HepG2 (cell line): ENCODE measurements at regions not wholly inside any gene's neighbourhood (a gene's known extent, or its start where the extent isn't known, plus 50 kb on each side); places are given as distances from the start of the nearest gene placed in this dataset.
"Not testable (repeated sequence)": the region's sequence is repeated elsewhere in the genome, so short reads cannot be mapped to it uniquely, and the experiment has no call there.

ENCODE experiments used
- ATAC-seq: fragments of 200-7000 bp; cut with Tn5 transposase; 3 replicates; pipeline ENCODE4 v1.9.1; 2020; ENCODE audit warnings: mild to moderate bottlenecking, moderate library complexity
- BruUV-seq: library from RNA; stranded (reverse); fragments of 400-500 nt; replicated peaks from 2 replicates; lab custom pipeline; 2021; lab: Mats Ljungman, UMichigan
- CTCF ChIA-PET: fragments of 300-600 bp; formaldehyde crosslinking; extraction: SDS; loops from one replicate; lab custom pipeline; 2021; ENCODE audit warnings: low total read pairs, inconsistent platforms, low intra/inter-chr PET ratio; lab: Yijun Ruan, JAX
- POLR2A ChIA-PET: fragments of 350-600 bp; sonication (Branson Sonifier 250); formaldehyde crosslinking; loops from one replicate; lab custom pipeline; 2020; ENCODE audit warnings: antibody characterized with exemption, inconsistent platforms; lab: Yijun Ruan, JAX
- DNase-seq: peaks from one replicate; pipeline ENCODE4 v3.0.0-alpha.2; 2015; ENCODE audit warnings: low spot score
- FAIRE-seq: peaks from 3 replicates; lab custom pipeline; 2011; peaks lifted over from hg19 to GRCh38; lab: Jason Lieb, UNC
- H2AFZ ChIP-seq: one replicate; pipeline ENCODE4 v1.6.1; 2011; ENCODE audit warnings: low read length, inconsistent platforms
- H3K27ac ChIP-seq: fragments of 300-600 bp; 3 replicates; pipeline ENCODE4 v1.8.0; 2011; ENCODE audit warnings: mixed run types, mild to moderate bottlenecking, mixed read lengths, low read length, inconsistent platforms; ENCODE audit not compliant: insufficient read depth; ENCODE audit errors: extremely low read length
- H3K27me3 ChIP-seq, 2 experiments: fragments of 200-600 bp in 1 of 2; 2 replicates in 1 of 2; 3 replicates in 1 of 2; pipeline versions ENCODE4 v1.6.0 to v1.8.0; 2011; ENCODE audit warnings: low read length in 2 of 2, mild to moderate bottlenecking in 2 of 2, moderate library complexity in 2 of 2, inconsistent platforms in 1 of 2; ENCODE audit not compliant: insufficient read depth in 2 of 2, control insufficient read depth in 1 of 2
- H3K36me3 ChIP-seq, 2 experiments: fragments of 200-600 bp in 1 of 2; replicated peaks in 1 of 2; 2 replicates in 1 of 2; 3 replicates in 1 of 2; pipeline versions ENCODE4 v1.5.1 to v1.8.0; 2011; ENCODE audit warnings: low read length in 2 of 2, inconsistent platforms in 1 of 2; ENCODE audit not compliant: insufficient read depth in 2 of 2, control insufficient read depth in 1 of 2
- H3K4me1 ChIP-seq: 2 replicates; pipeline ENCODE4 v1.5.1; 2012; ENCODE audit warnings: low read length, inconsistent platforms; ENCODE audit not compliant: insufficient read depth
- H3K4me2 ChIP-seq: 2 replicates; pipeline ENCODE4 v1.6.0; 2011; ENCODE audit warnings: low read depth, low read length, inconsistent platforms
- H3K4me3 ChIP-seq, 3 experiments: fragments of 200-600 bp in 1 of 3; sonication (generic), shearing (Covaris generic) in 1 of 3; replicated peaks in 1 of 3; 2 replicates each; pipeline ENCODE4 v1.5.1; 2011 to 2016; ENCODE audit warnings: low read length in 3 of 3, inconsistent platforms in 2 of 3, low read depth in 2 of 3, mild to moderate bottlenecking in 2 of 3, control low read depth in 1 of 3, mixed read lengths in 1 of 3; ENCODE audit not compliant: insufficient read depth in 1 of 3
- H3K79me2 ChIP-seq: one replicate; pipeline ENCODE4 v1.6.1; 2011; ENCODE audit warnings: low read length, inconsistent platforms; ENCODE audit not compliant: insufficient read depth
- H3K9ac ChIP-seq: 2 replicates; pipeline ENCODE4 v1.6.0; 2011; ENCODE audit warnings: mild to moderate bottlenecking, low read depth, low read length, inconsistent platforms; ENCODE audit not compliant: insufficient read depth
- H3K9me3 ChIP-seq: 2 replicates; pipeline ENCODE4 v1.5.1; 2012; ENCODE audit warnings: mild to moderate bottlenecking, low read length
- H4K20me1 ChIP-seq: 2 replicates; pipeline ENCODE4 v1.6.0; 2011; ENCODE audit warnings: inconsistent platforms, mild to moderate bottlenecking, low read length, moderate library complexity; ENCODE audit not compliant: insufficient read depth
- ATF2 ChIP-seq: sonication (generic); formaldehyde crosslinking; IDR thresholded peaks from 2 replicates; pipeline ENCODE4 v1.4.0; 2020; ENCODE audit warnings: missing genetic modification reagents
- LRRFIP1 ChIP-seq: sonication (generic); formaldehyde crosslinking; conservative IDR thresholded peaks from 2 replicates; pipeline ENCODE4 v1.4.0; 2020; ENCODE audit warnings: missing genetic modification reagents
- ZBTB8A ChIP-seq: sonication (generic); formaldehyde crosslinking; IDR thresholded peaks from 2 replicates; pipeline ENCODE4 v1.4.0; 2020; ENCODE audit warnings: mild to moderate bottlenecking, low read depth, missing genetic modification reagents, borderline replicate concordance
- ZFP91 ChIP-seq: sonication (generic); formaldehyde crosslinking; IDR thresholded peaks from 2 replicates; pipeline ENCODE4 v1.9.0; 2022; ENCODE audit warnings: missing genetic modification reagents, mild to moderate bottlenecking, borderline replicate concordance
- ZNF770 ChIP-seq: sonication (generic); formaldehyde crosslinking; IDR thresholded peaks from 2 replicates; pipeline ENCODE4 v1.5.0; 2020; ENCODE audit warnings: mild to moderate bottlenecking, missing genetic modification reagents
- ZNF772 ChIP-seq: sonication (generic); formaldehyde crosslinking; IDR thresholded peaks from 2 replicates; pipeline ENCODE4 v1.5.0; 2020; ENCODE audit warnings: mild to moderate bottlenecking, missing genetic modification reagents
- WGBS: methylation state at CpG from one replicate; pipeline ENCODE4 v1.1.6; 2017; ENCODE audit warnings: low lambda C conversion rate; 5-methylcytosine and 5-hydroxymethylcytosine counted together
- in situ Hi-C: cut with HindIII; loops from 2 replicates; pipeline ENCODE4 v1.10.0; 2017; ENCODE audit warnings: low pct_unique_long_range_greater_than_20kb; ENCODE audit not compliant: extremely low pct_ligation_motif_present
- intact Hi-C: fragments of 100-400 bp; cut with micrococcal nuclease; formaldehyde crosslinking; loops from one replicate; pipeline ENCODE4 v1.10.0; 2022; ENCODE audit not compliant: unreplicated experiment

- TF ChIP-seq LRRFIP1 (CRISPR knock-in tag) (no peak), ZNF770 (no peak), ATF2 (CRISPR knock-in tag) (no peak), ZNF772 (CRISPR knock-in tag) (no peak), ZBTB8A (no peak), ZFP91 (CRISPR knock-in tag) (no peak)
Observed at GRCh38 chr5:111922344-111922743, 165.3 kb upstream of the NREP start (continued).

GRCh38 chr5:111921691-111922090 is 164.7 kb upstream of the NREP start:
- H3K4me2 ChIP-seq, H2AFZ ChIP-seq, H3K27ac ChIP-seq, H3K9me3 ChIP-seq, H3K36me3 ChIP-seq, H3K27me3 ChIP-seq, H3K4me3 ChIP-seq, H3K79me2 ChIP-seq, in situ Hi-C loops, H3K4me1 ChIP-seq, CTCF ChIA-PET, H4K20me1 ChIP-seq, DNase-seq, ATAC-seq, FAIRE-seq, intact Hi-C loops, H3K9ac ChIP-seq, BruUV-seq, POLR2A ChIA-PET: not testable (repeated sequence)
- WGBS = 37% methylated on average over 2 of the region's 2 CpGs
